Transverse colon (tissue), 4 donors: ENCODE measurements at regions not wholly inside any gene's neighbourhood (a gene's known extent, or its start where the extent isn't known, plus 50 kb on each side); places are given as distances from the start of the nearest gene placed in this dataset.

Experiments
- CTCF ChIP-seq, 5 experiments: fragments of 200-600 bp in 3 of 5; fragments of 450-650 bp in 2 of 5; sonication (generic) in 3 of 5; IDR thresholded peaks; 1 replicate in 2 of 5; 2 replicates in 3 of 5; pipeline ENCODE4 v1.5.1; 2016 to 2017; ENCODE audit warnings: antibody characterized with exemption in 5 of 5, inconsistent platforms in 3 of 5, mild to moderate bottlenecking in 2 of 5, moderate library complexity in 1 of 5
- EP300 ChIP-seq: sonication (generic); formaldehyde crosslinking; IDR thresholded peaks from one replicate; pipeline ENCODE4 v1.6.1; 2017; ENCODE audit warnings: antibody characterized with exemption, low read depth
- POLR2A ChIP-seq: fragments of 450-650 bp; IDR thresholded peaks from one replicate; pipeline ENCODE4 v1.6.1; 2016; ENCODE audit warnings: antibody characterized with exemption, mild to moderate bottlenecking, moderate library complexity
- POLR2AphosphoS5 ChIP-seq, 3 donors: sonication (generic); formaldehyde crosslinking; IDR thresholded peaks; one replicate each; pipeline ENCODE4 v1.6.1; 2016; ENCODE audit warnings: antibody characterized with exemption in 3 of 3

GRCh38 chr10:30722956-30723620, 93.5 kb upstream of the LYZL2 start:
- TF ChIP-seq POLR2A (no peak), CTCF (IDR thresholded peaks at IDR 0.05) (no peak), POLR2AphosphoS5 (IDR thresholded peaks at IDR 0.05) (no peak), EP300 (no peak)
